ENCODE measurements at regions not wholly inside any gene's neighbourhood (a gene's known extent, or its start where the extent isn't known, plus 50 kb on each side); places are given as distances from the start of the nearest gene placed in this dataset.

GRCh38 chr15:70345251-70346019, 247.7 kb upstream of the TLE3 start:
- H3K4me3 ChIP-seq (ENCODE audit: low read depth, low read length): no peak overlapping the region
- in situ Hi-C loops (cut with HindIII; ENCODE audit: low sequenced_read_pairs): no loop called here
- TF ChIP-seq CTCF (IDR thresholded peaks at IDR 0.05; ENCODE audit: low read depth, low read length): no peak
- DNase-seq (ENCODE audit: low read depth, low spot score): no peak

GRCh38 chr15:70344666-70345065, 246.9 kb upstream of the TLE3 start:
- no peak overlapping the region for H3K4me3 ChIP-seq (ENCODE audit: low read depth, low read length)
- in situ Hi-C loops (cut with HindIII; ENCODE audit: low sequenced_read_pairs): no loop called here

GRCh38 chr15:70343961-70344621, 246.4 kb upstream of the TLE3 start:
- DNase-seq (ENCODE audit: low read depth, low spot score): no peak
- TF ChIP-seq CTCF (IDR thresholded peaks at IDR 0.05; ENCODE audit: low read depth, low read length): no peak
- H3K4me3 ChIP-seq (ENCODE audit: low read depth, low read length): no peak overlapping the region
- in situ Hi-C loops (cut with HindIII; ENCODE audit: low sequenced_read_pairs): no loop called here

More at GRCh38 chr15:70344666-70345065, 246.9 kb upstream of the TLE3 start:
- no peak for DNase-seq (ENCODE audit: low read depth, low spot score)
- TF ChIP-seq CTCF (IDR thresholded peaks at IDR 0.05; ENCODE audit: low read depth, low read length): no peak

- in situ Hi-C loops (cut with HindIII; ENCODE audit: low sequenced_read_pairs): no loop called here
- no peak overlapping the region for H3K4me3 ChIP-seq (ENCODE audit: low read depth, low read length)
- TF ChIP-seq CTCF (IDR thresholded peaks at IDR 0.05; ENCODE audit: low read depth, low read length): no peak
- no peak for DNase-seq (ENCODE audit: low read depth, low spot score)
These were observed 245.1 kb upstream of the TLE3 start for GRCh38 chr15:70342554-70343548.

- in situ Hi-C loops (cut with HindIII; ENCODE audit: low sequenced_read_pairs): no loop called here
- no peak for DNase-seq (ENCODE audit: low read depth, low spot score)
- TF ChIP-seq CTCF (IDR thresholded peaks at IDR 0.05; ENCODE audit: low read depth, low read length): no peak
- H3K4me3 ChIP-seq (ENCODE audit: low read depth, low read length): no peak overlapping the region
These were observed 244.4 kb upstream of the TLE3 start for GRCh38 chr15:70342141-70342540.

- in situ Hi-C loops (cut with HindIII; ENCODE audit: low sequenced_read_pairs): no loop called here
- no peak overlapping the region for H3K4me3 ChIP-seq (ENCODE audit: low read depth, low read length)
- no peak for DNase-seq (ENCODE audit: low read depth, low spot score)
- no peak for TF ChIP-seq CTCF (IDR thresholded peaks at IDR 0.05; ENCODE audit: low read depth, low read length)
These were observed 243.8 kb upstream of the TLE3 start for GRCh38 chr15:70341566-70341965.
